Esophagus muscularis mucosa (tissue), 4 donors: ENCODE measurements at regions not wholly inside any gene's neighbourhood (a gene's known extent, or its start where the extent isn't known, plus 50 kb on each side); places are given as distances from the start of the nearest gene placed in this dataset.

ENCODE experiments used
- DNase-seq: peaks from one replicate; pipeline ENCODE4 v3.0.0-alpha.2; 2017; ENCODE audit errors: extremely low spot score
- H3K27ac ChIP-seq, 4 donors: fragments of 200-600 bp; sonication (generic); replicated peaks in 1 of 4; 1 replicate in 3 of 4; 2 replicates in 1 of 4; pipeline ENCODE4 v1.5.1; 2016 to 2019; ENCODE audit warnings: mild to moderate bottlenecking in 1 of 4
- H3K27me3 ChIP-seq, 4 donors: fragments of 200-600 bp; sonication (generic); one replicate each; pipeline versions ENCODE4 v1.5.1 to v1.6.0; 2016 to 2019
- H3K36me3 ChIP-seq, 4 donors: fragments of 200-600 bp; sonication (generic); one replicate each; pipeline ENCODE4 v1.5.1; 2016 to 2019
- H3K4me1 ChIP-seq, 4 donors: fragments of 200-600 bp; sonication (generic); one replicate each; pipeline ENCODE4 v1.5.1; 2016 to 2019
- H3K4me3 ChIP-seq, 4 donors: fragments of 200-600 bp; sonication (generic); 1 replicate in 2 of 4; 2 replicates in 2 of 4; pipeline ENCODE4 v1.5.1; 2016 to 2019; ENCODE audit warnings: mild to moderate bottlenecking in 4 of 4, moderate library complexity in 1 of 4
- H3K9me3 ChIP-seq, 4 donors: fragments of 200-600 bp; sonication (generic); 1 replicate in 3 of 4; 2 replicates in 1 of 4; pipeline ENCODE4 v1.5.1; 2016 to 2019
- EP300 ChIP-seq: sonication (generic); formaldehyde crosslinking; IDR thresholded peaks from one replicate; pipeline ENCODE4 v1.6.1; 2017; ENCODE audit warnings: antibody characterized with exemption
- POLR2A ChIP-seq: fragments of 450-650 bp; IDR thresholded peaks from one replicate; pipeline ENCODE4 v1.6.1; 2017; ENCODE audit warnings: antibody characterized with exemption, moderate library complexity, mild to moderate bottlenecking, low read depth
- POLR2AphosphoS5 ChIP-seq, 2 donors: sonication (generic); formaldehyde crosslinking; IDR thresholded peaks; one replicate each; pipeline ENCODE4 v1.6.1; 2017; ENCODE audit warnings: antibody characterized with exemption in 2 of 2
- WGBS: methylation state at CpG from one replicate; pipeline ENCODE4 v1.1.5; 2018; 5-methylcytosine and 5-hydroxymethylcytosine counted together
- intact Hi-C: fragments of 100-400 bp; cut with DNase I; formaldehyde crosslinking; loops from one replicate; pipeline ENCODE4 v1.15.1; 2023
- TF ChIP-seq, protein P1 (sequence below), 3 experiments: fragments of 200-600 bp in 2 of 3; fragments of 450-650 bp in 1 of 3; sonication (generic) in 2 of 3; IDR thresholded peaks; one replicate each; pipeline ENCODE4 v1.5.1; 2017 to 2019; ENCODE audit warnings: antibody characterized with exemption in 3 of 3, mild to moderate bottlenecking in 2 of 3, moderate library complexity in 1 of 3

DNA sequence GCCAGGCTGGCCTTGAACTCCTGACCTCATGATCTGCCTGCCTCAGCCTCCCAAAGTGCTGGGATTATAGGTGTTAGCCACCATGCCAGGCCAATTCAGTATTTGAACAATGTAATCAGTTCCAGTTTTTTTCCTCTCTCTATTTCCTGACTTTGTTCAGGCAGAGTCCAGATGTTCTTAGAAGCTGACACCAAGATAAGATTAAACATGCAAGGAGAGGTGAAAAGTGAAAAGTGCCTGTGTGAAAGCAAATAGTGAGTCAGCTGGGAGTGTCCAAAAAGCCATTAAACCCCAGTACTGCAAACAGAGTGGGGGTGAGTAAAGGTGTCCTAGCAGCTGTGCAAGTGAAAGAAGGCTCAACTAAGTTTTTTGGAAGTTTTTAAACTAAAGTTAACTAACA is 231.5 kb downstream of the PTH2R start:
- intact Hi-C loops, result no loop called here

DNA sequence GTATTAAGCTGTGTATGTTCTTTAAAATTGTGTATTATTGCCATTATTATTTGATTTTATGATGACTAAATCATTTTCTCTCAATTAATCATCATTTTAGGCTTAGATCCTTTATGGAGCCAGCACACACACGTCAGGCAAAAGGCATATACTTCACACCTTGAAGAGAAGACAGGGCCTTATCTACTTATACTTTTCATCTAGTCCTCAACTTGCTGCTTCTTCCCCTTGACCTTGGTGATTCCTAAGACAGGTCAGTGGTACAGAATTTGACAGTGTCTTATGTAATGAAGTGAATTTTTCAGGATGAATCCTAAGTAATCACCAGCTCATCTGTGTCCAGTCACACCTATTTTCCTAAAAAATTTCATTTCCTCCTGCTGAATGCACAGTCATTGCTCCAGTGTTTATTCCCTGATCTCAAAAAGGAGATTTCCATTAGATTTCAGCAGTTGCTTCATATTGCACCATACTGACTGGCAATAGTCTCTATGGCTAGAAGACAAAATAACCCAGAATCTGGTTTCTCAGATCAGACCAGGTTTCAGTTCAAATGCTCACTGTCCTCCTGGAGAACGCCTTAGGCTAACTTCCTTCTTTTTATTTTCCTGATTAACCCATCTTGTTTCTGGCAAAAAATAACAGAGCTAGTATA is 235.7 kb downstream of the PTH2R start:
- Histone ChIP-seq H3K4me1 (no peaks in the 10 kb centered on the region), H3K9me3 (no peaks in the 10 kb centered on the region), H3K4me3 (no peak overlapping the region), H3K27ac (no peak overlapping the region), H3K36me3 (no peaks in the 10 kb centered on the region), H3K27me3 (no peaks in the 10 kb centered on the region)
- 57% methylated on average over 2 of the region's 2 CpGs for WGBS
- intact Hi-C loops, result no loop called here
- DNase-seq, result no peak
- TF ChIP-seq POLR2AphosphoS5 (IDR thresholded peaks at IDR 0.05), result no peak
- TF ChIP-seq POLR2A, result no peak
- TF ChIP-seq, protein P1, sequence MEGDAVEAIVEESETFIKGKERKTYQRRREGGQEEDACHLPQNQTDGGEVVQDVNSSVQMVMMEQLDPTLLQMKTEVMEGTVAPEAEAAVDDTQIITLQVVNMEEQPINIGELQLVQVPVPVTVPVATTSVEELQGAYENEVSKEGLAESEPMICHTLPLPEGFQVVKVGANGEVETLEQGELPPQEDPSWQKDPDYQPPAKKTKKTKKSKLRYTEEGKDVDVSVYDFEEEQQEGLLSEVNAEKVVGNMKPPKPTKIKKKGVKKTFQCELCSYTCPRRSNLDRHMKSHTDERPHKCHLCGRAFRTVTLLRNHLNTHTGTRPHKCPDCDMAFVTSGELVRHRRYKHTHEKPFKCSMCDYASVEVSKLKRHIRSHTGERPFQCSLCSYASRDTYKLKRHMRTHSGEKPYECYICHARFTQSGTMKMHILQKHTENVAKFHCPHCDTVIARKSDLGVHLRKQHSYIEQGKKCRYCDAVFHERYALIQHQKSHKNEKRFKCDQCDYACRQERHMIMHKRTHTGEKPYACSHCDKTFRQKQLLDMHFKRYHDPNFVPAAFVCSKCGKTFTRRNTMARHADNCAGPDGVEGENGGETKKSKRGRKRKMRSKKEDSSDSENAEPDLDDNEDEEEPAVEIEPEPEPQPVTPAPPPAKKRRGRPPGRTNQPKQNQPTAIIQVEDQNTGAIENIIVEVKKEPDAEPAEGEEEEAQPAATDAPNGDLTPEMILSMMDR (IDR thresholded peaks at IDR 0.05), result no peak
- no peak for TF ChIP-seq EP300

More for the DNA sequence above, 231.5 kb downstream of the PTH2R start:
- Histone ChIP-seq H3K4me3 (no peak overlapping the region), H3K27ac (no peak overlapping the region), H3K27me3 (no peaks in the 10 kb centered on the region), H3K4me1 (no peaks in the 10 kb centered on the region), H3K9me3 (no peaks in the 10 kb centered on the region), H3K36me3 (no peaks in the 10 kb centered on the region)
- TF ChIP-seq, protein P1 (IDR thresholded peaks at IDR 0.05), result no peak
- TF ChIP-seq POLR2AphosphoS5 (IDR thresholded peaks at IDR 0.05), result no peak
- no peak for TF ChIP-seq EP300
- DNase-seq, result no peak

DNA sequence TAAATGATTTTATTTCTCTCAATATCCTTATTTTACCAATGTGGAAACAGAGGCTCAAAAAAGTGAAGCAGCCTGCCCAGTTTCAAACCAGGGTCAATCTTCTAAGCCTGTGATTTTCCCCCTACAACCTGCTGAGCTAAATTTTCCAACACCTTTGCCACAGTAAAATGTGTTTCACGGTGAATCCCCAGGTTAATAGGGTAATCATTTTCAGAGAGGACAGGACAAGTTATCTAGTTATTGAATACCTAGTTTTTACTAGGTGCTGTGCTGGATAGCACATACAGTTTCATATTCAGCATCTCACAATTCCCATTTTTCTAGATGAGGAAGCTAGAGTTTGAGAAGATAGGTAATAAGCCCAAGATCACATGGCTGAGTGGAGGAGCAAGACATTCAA is 236.6 kb downstream of the PTH2R start:
- intact Hi-C loops, result no loop called here
- no peak overlapping the region for H3K4me3 ChIP-seq
- H3K27me3 ChIP-seq, result no peaks in the 10 kb centered on the region
- WGBS, result 86% methylated on average over 1 of the region's 1 CpG
- DNase-seq, result no peak
- no peak overlapping the region for H3K27ac ChIP-seq
- no peaks in the 10 kb centered on the region for H3K4me1 ChIP-seq
- H3K36me3 ChIP-seq, result no peaks in the 10 kb centered on the region
- no peaks in the 10 kb centered on the region for H3K9me3 ChIP-seq
- TF ChIP-seq, protein P1 (IDR thresholded peaks at IDR 0.05), result no peak
- TF ChIP-seq POLR2A, result no peak
- TF ChIP-seq POLR2AphosphoS5 (IDR thresholded peaks at IDR 0.05), result no peak
- no peak for TF ChIP-seq EP300

DNA sequence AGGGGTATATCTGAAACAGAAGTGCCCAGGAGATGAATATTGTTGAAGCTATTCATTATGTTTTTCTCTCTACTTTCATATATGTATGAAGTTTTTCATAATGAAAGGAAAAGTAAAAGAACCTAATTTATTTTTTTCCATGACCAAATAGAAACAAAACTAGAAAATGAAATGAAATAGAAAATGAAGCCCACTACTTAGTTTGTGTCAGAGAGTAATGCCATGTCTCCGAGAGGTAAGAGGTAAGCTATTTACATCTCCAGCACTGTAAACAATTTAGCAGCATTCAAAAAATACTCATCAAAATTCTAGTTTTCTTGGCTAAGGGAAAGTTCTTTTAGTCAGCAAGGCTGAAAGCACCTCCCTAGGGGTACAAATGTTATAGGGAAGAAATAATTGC is 238.6 kb downstream of the PTH2R start:
- TF ChIP-seq EP300, result no peak
- no peak for TF ChIP-seq POLR2AphosphoS5 (IDR thresholded peaks at IDR 0.05)
- TF ChIP-seq, protein P1 (IDR thresholded peaks at IDR 0.05), result no peak
- TF ChIP-seq POLR2A, result no peak
- Histone ChIP-seq H3K27me3 (no peaks in the 10 kb centered on the region), H3K27ac (no peak overlapping the region), H3K36me3 (no peaks in the 10 kb centered on the region), H3K9me3 (no peaks in the 10 kb centered on the region), H3K4me3 (no peak overlapping the region), H3K4me1 (no peaks in the 10 kb centered on the region)
- intact Hi-C loops, result no loop called here
- no peak for DNase-seq
- 70% methylated on average over 1 of the region's 1 CpG for WGBS

DNA sequence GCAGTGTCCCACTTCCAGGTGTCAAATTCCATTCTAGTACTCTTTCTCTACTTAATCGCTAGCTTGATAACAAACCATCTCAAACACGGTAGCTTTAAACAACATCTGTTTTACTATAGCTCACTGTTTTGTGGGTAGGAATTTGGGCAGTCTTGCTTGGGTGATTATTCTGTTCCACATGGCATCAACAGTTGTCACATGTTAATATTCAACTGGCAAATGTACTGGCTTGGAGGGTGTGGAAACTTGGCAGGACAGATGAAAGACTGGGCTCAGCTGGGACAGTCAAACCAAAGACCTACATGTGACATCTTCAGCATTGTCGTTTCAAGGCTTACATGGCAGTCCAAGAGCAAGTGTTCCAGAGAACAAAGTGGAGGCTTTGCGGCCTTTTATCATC is 241.8 kb downstream of the PTH2R start:
- WGBS, result 65% methylated on average over 4 of the region's 4 CpGs
- Histone ChIP-seq H3K4me1 (no peaks in the 10 kb centered on the region), H3K27ac (no peak overlapping the region), H3K36me3 (no peaks in the 10 kb centered on the region), H3K9me3 (no peaks in the 10 kb centered on the region), H3K4me3 (no peak overlapping the region), H3K27me3 (no peaks in the 10 kb centered on the region)
- intact Hi-C loops, result no loop called here
- TF ChIP-seq POLR2AphosphoS5 (IDR thresholded peaks at IDR 0.05) (no peak), EP300 (no peak), POLR2A (no peak)
- TF ChIP-seq, protein P1 (IDR thresholded peaks at IDR 0.05), result no peak
- no peak for DNase-seq
